BJ (cell line): ENCODE measurements at regions not wholly inside any gene's neighbourhood (a gene's known extent, or its start where the extent isn't known, plus 50 kb on each side); places are given as distances from the start of the nearest gene placed in this dataset.

Experiments used
- CTCF ChIA-PET: fragments of 350-600 bp; formaldehyde crosslinking; extraction: SDS; loops from one replicate; lab custom pipeline; 2021; ENCODE audit warnings: antibody characterized with exemption, inconsistent platforms; lab: Yijun Ruan, JAX
- POLR2A ChIA-PET: fragments of 300-600 bp; sonication (Branson Sonifier 250); formaldehyde crosslinking; extraction: SDS; loops from one replicate; lab custom pipeline; 2021; ENCODE audit warnings: antibody characterized with exemption; lab: Charles Lee
- DNase-seq: peaks from one replicate; pipeline ENCODE4 v3.0.0-alpha.2; 2011; ENCODE audit warnings: low read depth
- H3K27me3 ChIP-seq: 2 replicates; pipeline ENCODE4 v1.6.0; 2011; ENCODE audit warnings: low read length; ENCODE audit not compliant: control insufficient read depth, insufficient read depth
- H3K36me3 ChIP-seq: 2 replicates; pipeline ENCODE4 v1.5.1; 2011; ENCODE audit warnings: low read length; ENCODE audit not compliant: control insufficient read depth, insufficient read depth
- H3K4me3 ChIP-seq: 2 replicates; pipeline ENCODE4 v1.5.1; 2011; ENCODE audit warnings: low read depth, mild to moderate bottlenecking, control low read depth, low read length
- CTCF ChIP-seq: IDR thresholded peaks from 2 replicates; pipeline ENCODE4 v1.5.1; 2011; ENCODE audit warnings: low read depth, mild to moderate bottlenecking, control low read depth, inconsistent platforms, low read length, moderate library complexity; ENCODE audit not compliant: insufficient read depth

GRCh38 chr5:3854188-3854821, 258.7 kb downstream of the IRX1 start:
- Histone ChIP-seq H3K27me3 (no peaks in the 10 kb centered on the region), H3K4me3 (no peak overlapping the region), H3K36me3 (no peaks in the 10 kb centered on the region)
- ChIA-PET POLR2A (no interaction called here), CTCF (no interaction called here)
- no peak for DNase-seq
- no peak for TF ChIP-seq CTCF

- no peak for DNase-seq
- ChIA-PET POLR2A (no interaction called here), CTCF (no interaction called here)
- H3K36me3 ChIP-seq = no peaks in the 10 kb centered on the region
- no peak for TF ChIP-seq CTCF
- H3K27me3 ChIP-seq = no peaks in the 10 kb centered on the region
- no peak overlapping the region for H3K4me3 ChIP-seq
Measured at GRCh38 chr5:3856036-3856435, 260.4 kb downstream of the IRX1 start.

- no peak for DNase-seq
- ChIA-PET CTCF (no interaction called here), POLR2A (no interaction called here)
- Histone ChIP-seq H3K4me3 (no peak overlapping the region), H3K27me3 (no peaks in the 10 kb centered on the region), H3K36me3 (no peaks in the 10 kb centered on the region)
- TF ChIP-seq CTCF = no peak
Measured at GRCh38 chr5:3858524-3858923, 262.9 kb downstream of the IRX1 start.

- no peak overlapping the region for H3K4me3 ChIP-seq
- POLR2A ChIA-PET = no interaction called here
- no peak for DNase-seq
- no peaks in the 10 kb centered on the region for H3K36me3 ChIP-seq
- CTCF ChIA-PET = no interaction called here
- TF ChIP-seq CTCF = no peak
- no peaks in the 10 kb centered on the region for H3K27me3 ChIP-seq
Measured at GRCh38 chr5:3862906-3863305, 267.3 kb downstream of the IRX1 start.

- Histone ChIP-seq H3K36me3 (no peaks in the 10 kb centered on the region), H3K27me3 (no peaks in the 10 kb centered on the region), H3K4me3 (no peak overlapping the region)
- POLR2A ChIA-PET = no interaction called here
- no peak for TF ChIP-seq CTCF
- CTCF ChIA-PET = no interaction called here
- no peak for DNase-seq
Measured at GRCh38 chr5:3875144-3875543, 279.5 kb downstream of the IRX1 start.
